C4-2B (cell line): ENCODE measurements at regions not wholly inside any gene's neighbourhood (a gene's known extent, or its start where the extent isn't known, plus 50 kb on each side); places are given as distances from the start of the nearest gene placed in this dataset.

Source experiments
- H3K27ac ChIP-seq: fragments of 450-650 bp; 2 replicates; pipeline ENCODE4 v1.5.1; 2017
- ZFX ChIP-seq: fragments of 450-650 bp; IDR thresholded peaks from 2 replicates; pipeline ENCODE4 v1.6.1; 2017
- TF ChIP-seq, protein P1 (sequence below): fragments of 450-650 bp; conservative IDR thresholded peaks from 2 replicates; pipeline ENCODE4 v1.5.1; 2017; ENCODE audit warnings: mild to moderate bottlenecking

DNA sequence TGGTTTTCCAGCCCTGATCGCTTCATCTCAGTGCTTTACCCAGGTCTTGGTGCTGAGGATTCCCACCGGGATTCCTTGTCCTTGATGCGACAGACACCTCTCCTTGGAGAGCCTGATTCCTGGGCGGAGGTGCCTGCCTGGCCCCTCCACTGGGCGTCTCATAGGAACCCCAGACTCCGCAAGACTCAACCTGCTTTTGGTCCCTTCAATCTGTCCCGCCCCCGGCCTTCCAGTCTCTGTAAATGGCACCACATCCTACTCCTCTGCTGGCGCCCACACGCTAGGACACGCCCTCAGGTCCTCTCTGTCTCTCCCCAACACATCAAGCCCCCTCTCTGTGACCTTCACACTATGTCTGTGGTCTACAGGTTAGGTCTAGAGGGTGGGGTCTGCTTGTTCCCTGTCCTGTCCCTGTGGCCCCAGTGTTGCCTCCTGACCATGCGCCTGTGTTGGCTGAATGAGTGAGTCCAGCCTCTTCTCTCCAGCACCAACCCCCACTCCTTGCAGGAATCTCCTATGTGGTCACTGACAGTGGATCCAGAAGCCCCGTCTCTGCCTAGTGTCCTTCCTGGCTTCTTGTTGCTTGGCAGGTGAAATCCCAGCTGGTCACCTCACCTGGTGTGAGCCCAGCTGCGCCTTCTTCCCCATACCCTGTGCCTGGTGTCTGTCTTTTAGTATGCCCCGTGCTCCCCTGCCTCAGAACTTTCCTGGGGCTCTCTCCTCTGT lies 119.7 kb upstream of the C1orf174 start:
- no peak for TF ChIP-seq ZFX
- TF ChIP-seq, protein P1, sequence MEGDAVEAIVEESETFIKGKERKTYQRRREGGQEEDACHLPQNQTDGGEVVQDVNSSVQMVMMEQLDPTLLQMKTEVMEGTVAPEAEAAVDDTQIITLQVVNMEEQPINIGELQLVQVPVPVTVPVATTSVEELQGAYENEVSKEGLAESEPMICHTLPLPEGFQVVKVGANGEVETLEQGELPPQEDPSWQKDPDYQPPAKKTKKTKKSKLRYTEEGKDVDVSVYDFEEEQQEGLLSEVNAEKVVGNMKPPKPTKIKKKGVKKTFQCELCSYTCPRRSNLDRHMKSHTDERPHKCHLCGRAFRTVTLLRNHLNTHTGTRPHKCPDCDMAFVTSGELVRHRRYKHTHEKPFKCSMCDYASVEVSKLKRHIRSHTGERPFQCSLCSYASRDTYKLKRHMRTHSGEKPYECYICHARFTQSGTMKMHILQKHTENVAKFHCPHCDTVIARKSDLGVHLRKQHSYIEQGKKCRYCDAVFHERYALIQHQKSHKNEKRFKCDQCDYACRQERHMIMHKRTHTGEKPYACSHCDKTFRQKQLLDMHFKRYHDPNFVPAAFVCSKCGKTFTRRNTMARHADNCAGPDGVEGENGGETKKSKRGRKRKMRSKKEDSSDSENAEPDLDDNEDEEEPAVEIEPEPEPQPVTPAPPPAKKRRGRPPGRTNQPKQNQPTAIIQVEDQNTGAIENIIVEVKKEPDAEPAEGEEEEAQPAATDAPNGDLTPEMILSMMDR = no peak
- H3K27ac ChIP-seq = no peak overlapping the region

DNA sequence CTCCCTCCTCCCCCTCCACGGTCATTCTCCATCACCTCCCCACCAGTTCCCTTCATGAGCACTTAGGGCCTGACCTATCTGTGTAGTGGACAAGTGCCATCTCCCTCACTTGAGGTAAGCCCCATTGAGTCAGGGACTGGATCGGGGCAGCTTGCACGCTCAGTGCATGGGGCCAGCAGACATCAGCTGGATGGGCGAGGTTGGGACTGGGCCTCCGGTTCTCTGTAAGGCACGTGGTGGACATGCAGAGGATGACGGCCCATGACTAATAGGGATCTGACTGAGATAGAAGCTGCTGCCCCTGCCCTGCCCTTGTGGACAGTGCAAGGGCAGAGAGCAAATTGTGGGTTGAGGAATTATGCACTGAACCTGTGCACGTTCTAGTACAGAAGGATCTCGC lies 120.4 kb upstream of the C1orf174 start:
- H3K27ac ChIP-seq = no peak overlapping the region
- TF ChIP-seq, protein P1 = no peak
- no peak for TF ChIP-seq ZFX

DNA sequence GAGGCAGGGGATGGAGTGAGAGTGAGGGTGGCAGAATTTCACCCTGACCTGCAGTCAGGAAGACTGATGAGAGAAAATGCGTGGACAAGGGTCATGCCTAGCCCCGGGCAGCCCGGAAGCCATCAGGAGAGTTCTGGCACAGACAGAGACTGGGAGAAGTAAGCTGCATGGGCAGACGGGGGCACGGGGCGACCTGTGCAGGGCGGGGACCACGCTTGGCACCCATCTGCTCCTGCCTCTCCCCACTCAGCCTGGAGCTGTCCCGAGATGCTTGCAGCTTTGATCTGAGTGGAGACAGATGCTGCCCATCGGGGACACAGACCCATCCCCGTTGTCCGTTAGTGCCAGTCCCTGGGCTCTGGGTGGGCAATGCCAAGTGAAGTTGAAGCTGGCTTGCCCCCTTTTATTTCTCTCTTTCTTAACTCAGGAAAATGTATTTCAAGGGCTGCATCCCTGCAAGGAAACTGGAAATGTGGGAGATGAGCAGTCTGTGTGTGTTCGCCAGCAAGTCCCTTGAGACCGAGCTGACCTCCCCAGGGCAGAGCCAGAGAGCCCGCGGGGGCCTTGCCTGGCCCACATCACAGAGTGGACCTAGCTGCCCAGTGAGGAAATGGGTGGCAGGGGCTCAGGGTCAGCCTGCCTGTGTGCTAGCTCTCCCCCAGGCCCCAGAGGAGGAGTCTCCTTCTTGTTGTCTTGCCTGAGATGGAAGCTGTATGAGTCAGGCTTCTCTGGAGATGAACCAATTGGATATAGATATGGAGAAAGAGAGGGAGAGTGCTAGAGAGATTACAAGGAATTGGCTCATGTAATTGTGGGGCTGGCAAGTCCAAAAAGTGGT lies 121.3 kb upstream of the C1orf174 start:
- no peak overlapping the region for H3K27ac ChIP-seq
- no peak for TF ChIP-seq ZFX
- TF ChIP-seq, protein P1 = no peak

DNA sequence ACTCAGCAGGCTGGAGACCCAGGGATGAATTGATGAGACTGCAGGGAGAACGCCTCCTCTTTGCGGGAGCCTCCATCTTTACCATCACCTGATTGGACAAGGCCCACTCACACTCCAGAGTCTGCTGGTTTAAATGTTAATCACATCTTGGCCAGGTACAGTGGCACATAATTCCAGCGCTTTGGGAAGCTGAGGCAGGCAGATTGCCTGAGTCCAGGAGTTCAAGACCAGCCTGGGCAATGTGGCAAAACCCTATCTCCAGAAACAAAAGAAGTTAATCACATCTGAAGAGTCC lies 121.8 kb upstream of the C1orf174 start:
- no peak overlapping the region for H3K27ac ChIP-seq
- TF ChIP-seq, protein P1 = no peak
- TF ChIP-seq ZFX = no peak

DNA sequence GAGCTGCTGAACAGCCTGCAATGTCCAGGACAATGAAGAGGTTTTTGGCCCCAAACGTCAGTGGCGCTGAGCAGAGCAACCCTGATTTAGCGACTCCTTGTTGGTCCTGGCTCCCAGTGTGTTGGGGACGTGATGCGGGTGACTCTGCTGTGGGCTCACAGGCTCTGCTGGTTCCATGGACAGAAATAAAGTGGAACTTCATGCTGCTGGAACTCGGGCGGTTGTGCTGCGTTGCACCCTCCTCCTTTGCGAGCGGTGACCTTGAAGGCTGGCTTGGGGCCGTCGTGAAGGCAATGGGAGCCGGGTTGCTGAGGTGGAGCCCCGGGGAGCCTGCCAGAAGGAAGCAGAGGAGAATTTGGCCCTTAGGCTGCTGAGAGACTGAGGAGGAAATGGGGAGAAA lies 122.6 kb upstream of the C1orf174 start:
- H3K27ac ChIP-seq = no peak overlapping the region

DNA sequence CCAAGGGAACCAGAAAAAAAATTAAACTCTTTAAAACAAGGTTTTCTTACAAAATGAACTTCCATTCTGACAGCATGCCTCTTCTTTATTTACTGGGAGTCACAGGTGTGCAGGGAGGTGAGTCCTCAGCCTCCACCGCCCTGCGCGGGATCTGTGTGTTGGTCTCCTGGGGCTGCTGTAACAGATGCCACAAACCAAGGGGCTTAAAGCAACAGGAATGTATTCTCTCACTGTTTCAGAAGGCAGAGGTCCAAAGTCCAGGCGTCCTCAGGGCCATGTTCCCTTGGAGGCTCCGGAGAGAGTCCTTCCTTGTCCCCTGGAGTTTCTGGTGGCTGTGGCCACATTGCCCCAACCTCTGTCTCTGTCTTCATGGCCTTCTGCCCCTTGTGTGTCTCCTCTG lies 123.6 kb upstream of the C1orf174 start:
- TF ChIP-seq, protein P1 = no peak
- TF ChIP-seq ZFX = no peak
- H3K27ac ChIP-seq = no peak overlapping the region

More for the DNA sequence above, 122.6 kb upstream of the C1orf174 start:
- TF ChIP-seq ZFX = no peak
- TF ChIP-seq, protein P1 = no peak

DNA sequence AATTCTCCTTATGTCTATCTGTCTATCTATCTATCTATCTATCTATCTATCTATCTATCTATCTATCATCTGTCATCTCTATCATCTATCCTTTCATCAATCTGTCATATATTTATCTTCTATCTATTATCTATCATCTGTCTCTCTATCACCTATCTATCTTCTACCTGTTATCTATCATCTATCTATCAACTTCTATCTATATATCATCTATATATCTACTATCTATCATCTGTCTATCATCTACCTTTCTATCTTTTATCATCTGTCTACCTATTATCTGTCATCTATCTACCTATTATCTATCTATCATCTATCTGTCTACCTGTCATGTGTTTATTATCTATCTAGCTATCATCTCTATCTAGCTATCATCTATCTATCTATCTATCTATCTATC lies 124.7 kb upstream of the C1orf174 start:
- TF ChIP-seq, protein P1 = no peak
- no peak for TF ChIP-seq ZFX

More for the DNA sequence above, 124.7 kb upstream of the C1orf174 start:
- no peak overlapping the region for H3K27ac ChIP-seq
